ENCODE measurements at regions not wholly inside any gene's neighbourhood (a gene's known extent, or its start where the extent isn't known, plus 50 kb on each side); places are given as distances from the start of the nearest gene placed in this dataset.

- ATAC-seq, result no peak
- TF ChIP-seq TCF7L2 (IDR thresholded peaks at IDR 0.05; ENCODE audit: low read depth, low read length) (no peak), CTCF (IDR thresholded peaks at IDR 0.05) (no peak), SIN3A (IDR thresholded peaks at IDR 0.05; ENCODE audit: borderline replicate concordance, insufficient read depth, low read depth, low read length) (no peak), POLR2AphosphoS5 (IDR thresholded peaks at IDR 0.05; ENCODE audit: low read depth, low read length) (no peak)
- TF ChIP-seq, protein P1, sequence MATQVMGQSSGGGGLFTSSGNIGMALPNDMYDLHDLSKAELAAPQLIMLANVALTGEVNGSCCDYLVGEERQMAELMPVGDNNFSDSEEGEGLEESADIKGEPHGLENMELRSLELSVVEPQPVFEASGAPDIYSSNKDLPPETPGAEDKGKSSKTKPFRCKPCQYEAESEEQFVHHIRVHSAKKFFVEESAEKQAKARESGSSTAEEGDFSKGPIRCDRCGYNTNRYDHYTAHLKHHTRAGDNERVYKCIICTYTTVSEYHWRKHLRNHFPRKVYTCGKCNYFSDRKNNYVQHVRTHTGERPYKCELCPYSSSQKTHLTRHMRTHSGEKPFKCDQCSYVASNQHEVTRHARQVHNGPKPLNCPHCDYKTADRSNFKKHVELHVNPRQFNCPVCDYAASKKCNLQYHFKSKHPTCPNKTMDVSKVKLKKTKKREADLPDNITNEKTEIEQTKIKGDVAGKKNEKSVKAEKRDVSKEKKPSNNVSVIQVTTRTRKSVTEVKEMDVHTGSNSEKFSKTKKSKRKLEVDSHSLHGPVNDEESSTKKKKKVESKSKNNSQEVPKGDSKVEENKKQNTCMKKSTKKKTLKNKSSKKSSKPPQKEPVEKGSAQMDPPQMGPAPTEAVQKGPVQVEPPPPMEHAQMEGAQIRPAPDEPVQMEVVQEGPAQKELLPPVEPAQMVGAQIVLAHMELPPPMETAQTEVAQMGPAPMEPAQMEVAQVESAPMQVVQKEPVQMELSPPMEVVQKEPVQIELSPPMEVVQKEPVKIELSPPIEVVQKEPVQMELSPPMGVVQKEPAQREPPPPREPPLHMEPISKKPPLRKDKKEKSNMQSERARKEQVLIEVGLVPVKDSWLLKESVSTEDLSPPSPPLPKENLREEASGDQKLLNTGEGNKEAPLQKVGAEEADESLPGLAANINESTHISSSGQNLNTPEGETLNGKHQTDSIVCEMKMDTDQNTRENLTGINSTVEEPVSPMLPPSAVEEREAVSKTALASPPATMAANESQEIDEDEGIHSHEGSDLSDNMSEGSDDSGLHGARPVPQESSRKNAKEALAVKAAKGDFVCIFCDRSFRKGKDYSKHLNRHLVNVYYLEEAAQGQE (IDR thresholded peaks at IDR 0.05; ENCODE audit: insufficient read depth in 1 of 2, low read depth in 2 of 2, low read length in 1 of 2), result no peak
- Histone ChIP-seq H3K4me1 (ENCODE audit: control insufficient read depth, insufficient read depth, low read length) (no peaks in the 10 kb centered on the region), H3K36me3 (ENCODE audit: control insufficient read depth, insufficient read depth, low read length) (no peaks in the 10 kb centered on the region), H3K4me3 (ENCODE audit: low read depth in 2 of 2, low read length in 2 of 2) (no peak overlapping the region), H3K9me3 (ENCODE audit: control insufficient read depth, insufficient read depth, low read depth, low read length) (no peaks in the 10 kb centered on the region), H3K27ac (ENCODE audit: low read length) (no peak overlapping the region), H3K27me3 (ENCODE audit: control insufficient read depth, insufficient read depth, low read length) (no peaks in the 10 kb centered on the region)
- in situ Hi-C loops (cut with HindIII; ENCODE audit: low pct_unique_long_range_greater_than_20kb, low sequenced_read_pairs) (no loop called here), intact Hi-C loops (cut with micrococcal nuclease; ENCODE audit: unreplicated experiment) (no loop called here)
- no TSS peak for BruUV-seq (replicated peaks)
- no peak for DNase-seq (ENCODE audit: low read depth, low spot score)
- ChIA-PET POLR2A (no interaction called here), CTCF (no interaction called here)
These were observed 205.7 kb upstream of the PSMD7 start for GRCh38 chr16:74090871-74091270.

- POLR2A ChIA-PET, result no interaction called here
- H3K27me3 ChIP-seq (ENCODE audit: control insufficient read depth, insufficient read depth, low read length), result no peaks in the 10 kb centered on the region
- no peak for TF ChIP-seq TCF7L2 (IDR thresholded peaks at IDR 0.05; ENCODE audit: low read depth, low read length)
- TF ChIP-seq POLR2AphosphoS5 (IDR thresholded peaks at IDR 0.05; ENCODE audit: low read depth, low read length), result no peak
- TF ChIP-seq SIN3A (IDR thresholded peaks at IDR 0.05; ENCODE audit: borderline replicate concordance, insufficient read depth, low read depth, low read length), result no peak
- TF ChIP-seq CTCF (IDR thresholded peaks at IDR 0.05), result no peak
- TF ChIP-seq, protein P1 (IDR thresholded peaks at IDR 0.05; ENCODE audit: insufficient read depth in 1 of 2, low read depth in 2 of 2, low read length in 1 of 2), result no peak
- H3K4me3 ChIP-seq (ENCODE audit: low read depth in 2 of 2, low read length in 2 of 2), result no peak overlapping the region
- BruUV-seq (replicated peaks), result no TSS peak
- intact Hi-C loops (cut with micrococcal nuclease; ENCODE audit: unreplicated experiment) (no loop called here), in situ Hi-C loops (cut with HindIII; ENCODE audit: low pct_unique_long_range_greater_than_20kb, low sequenced_read_pairs) (no loop called here)
- no peaks in the 10 kb centered on the region for H3K4me1 ChIP-seq (ENCODE audit: control insufficient read depth, insufficient read depth, low read length)
- CTCF ChIA-PET, result no interaction called here
- ATAC-seq (no peak), DNase-seq (ENCODE audit: low read depth, low spot score) (no peak)
- H3K9me3 ChIP-seq (ENCODE audit: control insufficient read depth, insufficient read depth, low read depth, low read length), result no peaks in the 10 kb centered on the region
- H3K27ac ChIP-seq (ENCODE audit: low read length), result no peak overlapping the region
- no peaks in the 10 kb centered on the region for H3K36me3 ChIP-seq (ENCODE audit: control insufficient read depth, insufficient read depth, low read length)
These were observed 213.1 kb upstream of the PSMD7 start for GRCh38 chr16:74083541-74083940.

Measured in Panc1 (cell line).